HCT116 (cell line): ENCODE measurements at regions not wholly inside any gene's neighbourhood (a gene's known extent, or its start where the extent isn't known, plus 50 kb on each side); places are given as distances from the start of the nearest gene placed in this dataset.

ENCODE experiments used
- ATAC-seq: fragments of 200-7000 bp; cut with Tn5 transposase; 2 replicates; pipeline ENCODE4 v1.9.1; 2020; ENCODE audit warnings: mild to moderate bottlenecking, moderate library complexity
- BruUV-seq: library from RNA; stranded (reverse); fragments of 400-500 nt; replicated peaks from 2 replicates; lab custom pipeline; 2021; lab: Mats Ljungman, UMichigan
- CTCF ChIA-PET: fragments of 300-600 bp; sonication (Branson Sonifier 250); formaldehyde crosslinking; loops from one replicate; lab custom pipeline; 2021; ENCODE audit warnings: antibody characterized with exemption; lab: Charles Lee
- POLR2A ChIA-PET: fragments of 300-600, 350-600 bp; sonication (Branson Sonifier 250); formaldehyde crosslinking; loops from one replicate; lab custom pipeline; 2021; ENCODE audit warnings: antibody characterized with exemption; lab: Charles Lee
- RAD21 ChIA-PET, 2 experiments: fragments of 300-600 bp; sonication (Branson Sonifier 250); formaldehyde crosslinking; loops; one replicate each; lab custom pipeline; 2023; ENCODE audit warnings: low total read pairs in 2 of 2; ENCODE audit not compliant: uncharacterized antibody in 2 of 2, unreplicated experiment in 2 of 2, low non-redundant PET in 1 of 2; lab: Charles Lee
- DNase-seq: peaks from one replicate; pipeline ENCODE4 v3.0.0-alpha.2; 2010; ENCODE audit warnings: low read depth, low spot score
- H2AFZ ChIP-seq: fragments of 200-600 bp; shearing (Covaris generic), sonication (generic); 2 replicates; pipeline ENCODE4 v1.6.1; 2017; ENCODE audit warnings: low read depth, mixed run types, mixed read lengths, antibody characterized with exemption, low read length; ENCODE audit not compliant: poor library complexity, severe bottlenecking
- H3K27ac ChIP-seq: 2 replicates; pipeline ENCODE4 v1.5.1; 2012; ENCODE audit warnings: low read depth, low read length
- H3K27me3 ChIP-seq: fragments of 200-600 bp; sonication (generic); 2 replicates; pipeline ENCODE4 v1.6.1; 2016; ENCODE audit warnings: mixed run types, low read length, mixed read lengths; ENCODE audit not compliant: insufficient read depth
- H3K36me3 ChIP-seq, 2 experiments: fragments of 200-500 bp in 1 of 2; fragments of 200-600 bp in 1 of 2; sonication (Bioruptor generic) in 1 of 2; sonication (generic) in 1 of 2; 2 replicates each; pipeline versions ENCODE4 v1.5.1 to v1.6.1; 2014 to 2016; ENCODE audit warnings: low read length in 2 of 2, inconsistent platforms in 1 of 2, mixed read lengths in 1 of 2, mixed run types in 1 of 2; ENCODE audit not compliant: insufficient read depth in 2 of 2, control insufficient read depth in 1 of 2
- H3K4me1 ChIP-seq, 2 experiments: fragments of 200-600 bp in 1 of 2; sonication (generic) in 1 of 2; 2 replicates each; pipeline versions ENCODE4 v1.5.1 to v1.6.1; 2012 to 2017; ENCODE audit warnings: low read length in 2 of 2, inconsistent platforms in 1 of 2, mild to moderate bottlenecking in 1 of 2, mixed read lengths in 1 of 2, mixed run types in 1 of 2, moderate library complexity in 1 of 2; ENCODE audit not compliant: insufficient read depth in 2 of 2, control insufficient read depth in 1 of 2
- H3K4me2 ChIP-seq: fragments of 200-600 bp; sonication (generic); 2 replicates; pipeline ENCODE4 v1.6.1; 2017; ENCODE audit warnings: mixed run types, low read length, mixed read lengths
- H3K4me3 ChIP-seq, 2 experiments: fragments of 200-600 bp in 1 of 2; sonication (generic) in 1 of 2; replicated peaks in 1 of 2; 2 replicates each; pipeline ENCODE4 v1.5.1; 2011 to 2016; ENCODE audit warnings: low read length in 2 of 2, control low read depth in 1 of 2, low read depth in 1 of 2, mild to moderate bottlenecking in 1 of 2, mixed read lengths in 1 of 2, mixed run types in 1 of 2
- H3K79me2 ChIP-seq: fragments of 200-600 bp; sonication (generic); 2 replicates; pipeline ENCODE4 v1.6.1; 2017; ENCODE audit warnings: mild to moderate bottlenecking, mixed run types, low read length, moderate library complexity, mixed read lengths; ENCODE audit not compliant: insufficient read depth
- H3K9ac ChIP-seq: fragments of 200-600 bp; sonication (generic); 2 replicates; pipeline ENCODE4 v1.6.1; 2016; ENCODE audit warnings: low read length, mixed read lengths
- H3K9me2 ChIP-seq: fragments of 200-600 bp; sonication (generic), shearing (Covaris generic); 2 replicates; pipeline ENCODE4 v1.6.1; 2017; ENCODE audit warnings: mixed run types, mild to moderate bottlenecking, moderate library complexity; ENCODE audit not compliant: insufficient read depth
- H3K9me3 ChIP-seq, 2 experiments: fragments of 200-500 bp in 1 of 2; fragments of 200-600 bp in 1 of 2; sonication (Bioruptor generic) in 1 of 2; sonication (generic) in 1 of 2; 2 replicates each; pipeline ENCODE4 v1.6.1; 2014 to 2017; ENCODE audit warnings: low read length in 2 of 2, mixed read lengths in 2 of 2, inconsistent platforms in 1 of 2, low read depth in 1 of 2, mild to moderate bottlenecking in 1 of 2, mixed run types in 1 of 2, moderate library complexity in 1 of 2; ENCODE audit not compliant: control insufficient read depth in 1 of 2, insufficient read depth in 1 of 2
- H4K20me1 ChIP-seq: fragments of 200-600 bp; sonication (generic), shearing (Covaris generic); 2 replicates; pipeline ENCODE4 v1.6.1; 2017; ENCODE audit warnings: mixed run types, mild to moderate bottlenecking, moderate library complexity; ENCODE audit not compliant: insufficient read depth
- ATF3 ChIP-seq: IDR thresholded peaks from 2 replicates; pipeline ENCODE4 v1.6.1; 2012
- CBX3 ChIP-seq: IDR thresholded peaks from 2 replicates; pipeline ENCODE4 v1.6.1; 2012; ENCODE audit warnings: low read depth
- EGR1 ChIP-seq: IDR thresholded peaks from 2 replicates; pipeline ENCODE4 v1.6.1; 2012; ENCODE audit warnings: low read depth
- EZH2phosphoT487 ChIP-seq: fragments of 200-600 bp; IDR thresholded peaks from 2 replicates; pipeline ENCODE4 v1.6.1; 2018; ENCODE audit warnings: antibody characterized with exemption, borderline replicate concordance
- JUND ChIP-seq: IDR thresholded peaks from 2 replicates; pipeline ENCODE4 v1.6.1; 2012
- POLR2A ChIP-seq: IDR thresholded peaks from 2 replicates; pipeline ENCODE4 v1.7.0; 2011; ENCODE audit warnings: borderline replicate concordance; ENCODE audit not compliant: insufficient read depth, insufficient read length; ENCODE audit errors: extremely low read depth
- RAD21 ChIP-seq: IDR thresholded peaks from 2 replicates; pipeline ENCODE4 v1.6.1; 2012; ENCODE audit warnings: low read depth, mild to moderate bottlenecking
- SIN3A ChIP-seq: IDR thresholded peaks from 2 replicates; pipeline ENCODE4 v1.6.1; 2012; ENCODE audit warnings: low read depth
- SRF ChIP-seq: IDR thresholded peaks from 2 replicates; pipeline ENCODE4 v1.6.1; 2012; ENCODE audit warnings: low read depth
- TCF7L2 ChIP-seq: IDR thresholded peaks from 2 replicates; pipeline ENCODE4 v1.7.0; 2011; ENCODE audit warnings: borderline replicate concordance, inconsistent platforms; ENCODE audit not compliant: insufficient read depth, insufficient read length; ENCODE audit errors: extremely low read depth
- YY1 ChIP-seq: IDR thresholded peaks from 2 replicates; pipeline ENCODE4 v1.6.1; 2011; ENCODE audit warnings: low read length, low read depth, moderate library complexity, mild to moderate bottlenecking; ENCODE audit not compliant: insufficient replicate concordance; ENCODE audit errors: extremely low read depth
- intact Hi-C: fragments of 100-400 bp; cut with micrococcal nuclease; formaldehyde crosslinking; loops from 2 replicates; pipeline ENCODE4 v1.10.0; 2022
- TF ChIP-seq, protein P1 (sequence below), 3 experiments: fragments of 200-600 bp in 1 of 3; sonication (generic) in 1 of 3; IDR thresholded peaks in 2 of 3; conservative IDR thresholded peaks in 1 of 3; 2 replicates each; pipeline ENCODE4 v1.5.1; 2012 to 2017; ENCODE audit warnings: low read depth in 2 of 3, low read length in 2 of 3, antibody characterized with exemption in 1 of 3, borderline replicate concordance in 1 of 3, control low read depth in 1 of 3, mild to moderate bottlenecking in 1 of 3, mixed read lengths in 1 of 3, mixed run types in 1 of 3, moderate library complexity in 1 of 3; ENCODE audit not compliant: insufficient read depth in 1 of 3
- TF ChIP-seq, protein P2 (sequence below): IDR thresholded peaks from 2 replicates; pipeline ENCODE4 v1.6.1; 2012; ENCODE audit warnings: low read depth

DNA sequence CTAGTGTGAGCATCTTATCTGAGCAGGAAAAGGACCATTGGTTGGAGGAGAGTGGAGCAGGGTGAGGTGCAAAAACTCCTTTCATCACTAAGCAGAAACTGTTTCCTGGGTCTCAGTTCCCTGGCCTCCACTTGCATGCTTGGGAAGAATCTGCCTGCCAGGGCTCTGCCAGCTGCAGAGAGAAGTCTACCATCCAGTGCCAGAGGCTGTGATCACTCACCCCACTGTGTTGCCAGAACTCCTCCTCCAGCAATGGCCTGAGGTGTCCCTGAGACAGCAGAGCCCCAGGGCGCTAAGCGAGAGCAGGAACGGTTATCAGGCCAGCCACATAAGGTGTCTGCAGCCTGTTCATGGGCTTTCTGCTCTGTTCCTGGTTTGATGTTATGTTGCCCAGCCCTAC is 991.4 kb downstream of the CCSER2 start:
- CTCF ChIA-PET: no interaction called here
- Histone ChIP-seq H3K9me2 (no peaks in the 10 kb centered on the region), H3K4me2 (no peak overlapping the region), H3K79me2 (no peaks in the 10 kb centered on the region), H3K36me3 (no peaks in the 10 kb centered on the region), H3K4me1 (no peaks in the 10 kb centered on the region), H4K20me1 (no peaks in the 10 kb centered on the region), H3K4me3 (no peak overlapping the region), H3K9ac (no peak overlapping the region), H3K27ac (no peak overlapping the region), H2AFZ (no peak overlapping the region), H3K27me3 (peaks cover 3% of the 10 kb centered on the region; the same call in 1 of the 2 replicates), H3K9me3 (no peaks in the 10 kb centered on the region)
- no peak for DNase-seq
- no TSS peak for BruUV-seq
- no peak for ATAC-seq
- intact Hi-C loops: no loop called here
- POLR2A ChIA-PET: no interaction called here
- RAD21 ChIA-PET: no interaction called here
- TF ChIP-seq JUND (no peak), ATF3 (no peak), SRF (no peak), CBX3 (no peak), TCF7L2 (no peak), EZH2phosphoT487 (no peak), SIN3A (no peak), EGR1 (no peak)
- TF ChIP-seq, protein P1, sequence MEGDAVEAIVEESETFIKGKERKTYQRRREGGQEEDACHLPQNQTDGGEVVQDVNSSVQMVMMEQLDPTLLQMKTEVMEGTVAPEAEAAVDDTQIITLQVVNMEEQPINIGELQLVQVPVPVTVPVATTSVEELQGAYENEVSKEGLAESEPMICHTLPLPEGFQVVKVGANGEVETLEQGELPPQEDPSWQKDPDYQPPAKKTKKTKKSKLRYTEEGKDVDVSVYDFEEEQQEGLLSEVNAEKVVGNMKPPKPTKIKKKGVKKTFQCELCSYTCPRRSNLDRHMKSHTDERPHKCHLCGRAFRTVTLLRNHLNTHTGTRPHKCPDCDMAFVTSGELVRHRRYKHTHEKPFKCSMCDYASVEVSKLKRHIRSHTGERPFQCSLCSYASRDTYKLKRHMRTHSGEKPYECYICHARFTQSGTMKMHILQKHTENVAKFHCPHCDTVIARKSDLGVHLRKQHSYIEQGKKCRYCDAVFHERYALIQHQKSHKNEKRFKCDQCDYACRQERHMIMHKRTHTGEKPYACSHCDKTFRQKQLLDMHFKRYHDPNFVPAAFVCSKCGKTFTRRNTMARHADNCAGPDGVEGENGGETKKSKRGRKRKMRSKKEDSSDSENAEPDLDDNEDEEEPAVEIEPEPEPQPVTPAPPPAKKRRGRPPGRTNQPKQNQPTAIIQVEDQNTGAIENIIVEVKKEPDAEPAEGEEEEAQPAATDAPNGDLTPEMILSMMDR (IDR thresholded peaks at IDR 0.05 in 2 of 3, conservative IDR thresholded peaks at IDR 0.05 in 1 of 3; ENCODE audit: borderline replicate concordance in 1 of 3, insufficient read depth in 1 of 3, low read depth in 2 of 3, low read length in 2 of 3): no peak

- ChIA-PET POLR2A (no interaction called here), RAD21 (no interaction called here), CTCF (no interaction called here)
- Histone ChIP-seq H3K27me3 (peaks cover 5% of the 10 kb centered on the region; the same call in 1 of the 2 replicates), H3K27ac (no peak overlapping the region), H3K9me2 (no peaks in the 10 kb centered on the region), H4K20me1 (no peaks in the 10 kb centered on the region), H3K79me2 (no peaks in the 10 kb centered on the region), H3K36me3 (no peaks in the 10 kb centered on the region), H2AFZ (no peak overlapping the region), H3K9ac (no peak overlapping the region), H3K4me2 (no peak overlapping the region), H3K9me3 (no peaks in the 10 kb centered on the region), H3K4me1 (no peaks in the 10 kb centered on the region), H3K4me3 (no peak overlapping the region)
- intact Hi-C loops: no loop called here
- ATAC-seq: no peak
- BruUV-seq: no TSS peak
- DNase-seq: no peak
- TF ChIP-seq POLR2A (no peak), JUND (no peak), EGR1 (no peak), YY1 (no peak), RAD21 (no peak)
- TF ChIP-seq, protein P2, sequence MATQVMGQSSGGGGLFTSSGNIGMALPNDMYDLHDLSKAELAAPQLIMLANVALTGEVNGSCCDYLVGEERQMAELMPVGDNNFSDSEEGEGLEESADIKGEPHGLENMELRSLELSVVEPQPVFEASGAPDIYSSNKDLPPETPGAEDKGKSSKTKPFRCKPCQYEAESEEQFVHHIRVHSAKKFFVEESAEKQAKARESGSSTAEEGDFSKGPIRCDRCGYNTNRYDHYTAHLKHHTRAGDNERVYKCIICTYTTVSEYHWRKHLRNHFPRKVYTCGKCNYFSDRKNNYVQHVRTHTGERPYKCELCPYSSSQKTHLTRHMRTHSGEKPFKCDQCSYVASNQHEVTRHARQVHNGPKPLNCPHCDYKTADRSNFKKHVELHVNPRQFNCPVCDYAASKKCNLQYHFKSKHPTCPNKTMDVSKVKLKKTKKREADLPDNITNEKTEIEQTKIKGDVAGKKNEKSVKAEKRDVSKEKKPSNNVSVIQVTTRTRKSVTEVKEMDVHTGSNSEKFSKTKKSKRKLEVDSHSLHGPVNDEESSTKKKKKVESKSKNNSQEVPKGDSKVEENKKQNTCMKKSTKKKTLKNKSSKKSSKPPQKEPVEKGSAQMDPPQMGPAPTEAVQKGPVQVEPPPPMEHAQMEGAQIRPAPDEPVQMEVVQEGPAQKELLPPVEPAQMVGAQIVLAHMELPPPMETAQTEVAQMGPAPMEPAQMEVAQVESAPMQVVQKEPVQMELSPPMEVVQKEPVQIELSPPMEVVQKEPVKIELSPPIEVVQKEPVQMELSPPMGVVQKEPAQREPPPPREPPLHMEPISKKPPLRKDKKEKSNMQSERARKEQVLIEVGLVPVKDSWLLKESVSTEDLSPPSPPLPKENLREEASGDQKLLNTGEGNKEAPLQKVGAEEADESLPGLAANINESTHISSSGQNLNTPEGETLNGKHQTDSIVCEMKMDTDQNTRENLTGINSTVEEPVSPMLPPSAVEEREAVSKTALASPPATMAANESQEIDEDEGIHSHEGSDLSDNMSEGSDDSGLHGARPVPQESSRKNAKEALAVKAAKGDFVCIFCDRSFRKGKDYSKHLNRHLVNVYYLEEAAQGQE: no peak
- TF ChIP-seq, protein P1 (IDR thresholded peaks at IDR 0.05 in 2 of 3, conservative IDR thresholded peaks at IDR 0.05 in 1 of 3; ENCODE audit: borderline replicate concordance in 1 of 3, insufficient read depth in 1 of 3, low read depth in 2 of 3, low read length in 2 of 3): no peak
Observed at GRCh38 chr10:85333594-85333993, 1005.2 kb downstream of the CCSER2 start.
